MCF 10A (cell line): ENCODE measurements at regions not wholly inside any gene's neighbourhood (a gene's known extent, or its start where the extent isn't known, plus 50 kb on each side); places are given as distances from the start of the nearest gene placed in this dataset.

Source experiments
- BruUV-seq: library from RNA; stranded (reverse); fragments of 400-500 nt; replicated peaks from 2 replicates; lab custom pipeline; 2021; lab: Mats Ljungman, UMichigan
- CTCF ChIA-PET: fragments of 300-600 bp; sonication (Branson Sonifier 250); formaldehyde crosslinking; extraction: SDS; loops from one replicate; lab custom pipeline; 2021; ENCODE audit warnings: antibody characterized with exemption, inconsistent platforms; lab: Yijun Ruan, JAX
- POLR2A ChIA-PET: fragments of 300-600, 350-650 bp; sonication (Branson Sonifier 250); formaldehyde crosslinking; extraction: SDS; loops from one replicate; lab custom pipeline; 2020; ENCODE audit warnings: antibody characterized with exemption, inconsistent platforms; lab: Yijun Ruan, JAX
- DNase-seq: peaks from one replicate; pipeline ENCODE4 v3.0.0-alpha.2; 2018; ENCODE audit not compliant: unreplicated experiment
- H3K27ac Mint-ChIP-seq: one replicate; pipeline ENCODE4 v1.8.0; 2022; ENCODE audit warnings: mild to moderate bottlenecking, low read depth, mixed read lengths; ENCODE audit not compliant: unreplicated experiment
- H3K27me3 Mint-ChIP-seq: one replicate; pipeline ENCODE4 v1.8.0; 2022; ENCODE audit warnings: mixed read lengths; ENCODE audit not compliant: insufficient read depth, unreplicated experiment
- H3K36me3 Mint-ChIP-seq: one replicate; pipeline ENCODE4 v1.8.0; 2022; ENCODE audit warnings: mild to moderate bottlenecking, moderate library complexity, mixed read lengths; ENCODE audit not compliant: insufficient read depth, unreplicated experiment
- H3K4me1 Mint-ChIP-seq: one replicate; pipeline ENCODE4 v1.8.0; 2022; ENCODE audit warnings: mixed read lengths; ENCODE audit not compliant: insufficient read depth, unreplicated experiment
- H3K4me3 Mint-ChIP-seq: one replicate; pipeline ENCODE4 v1.8.0; 2022; ENCODE audit warnings: mild to moderate bottlenecking, moderate library complexity, mixed read lengths; ENCODE audit not compliant: unreplicated experiment
- H3K9me3 Mint-ChIP-seq: one replicate; pipeline ENCODE4 v1.8.0; 2022; ENCODE audit warnings: mixed read lengths; ENCODE audit not compliant: unreplicated experiment
- intact Hi-C: fragments of 100-400 bp; cut with micrococcal nuclease; formaldehyde crosslinking; loops from 2 replicates; pipeline ENCODE4 v1.14.1; 2022
- TF ChIP-seq, protein P1 (sequence below): fragments of 200-600 bp; IDR thresholded peaks from one replicate; pipeline ENCODE4 v1.8.0; 2022; ENCODE audit warnings: antibody characterized with exemption, mild to moderate bottlenecking; ENCODE audit not compliant: unreplicated experiment

- TF ChIP-seq, protein P1, sequence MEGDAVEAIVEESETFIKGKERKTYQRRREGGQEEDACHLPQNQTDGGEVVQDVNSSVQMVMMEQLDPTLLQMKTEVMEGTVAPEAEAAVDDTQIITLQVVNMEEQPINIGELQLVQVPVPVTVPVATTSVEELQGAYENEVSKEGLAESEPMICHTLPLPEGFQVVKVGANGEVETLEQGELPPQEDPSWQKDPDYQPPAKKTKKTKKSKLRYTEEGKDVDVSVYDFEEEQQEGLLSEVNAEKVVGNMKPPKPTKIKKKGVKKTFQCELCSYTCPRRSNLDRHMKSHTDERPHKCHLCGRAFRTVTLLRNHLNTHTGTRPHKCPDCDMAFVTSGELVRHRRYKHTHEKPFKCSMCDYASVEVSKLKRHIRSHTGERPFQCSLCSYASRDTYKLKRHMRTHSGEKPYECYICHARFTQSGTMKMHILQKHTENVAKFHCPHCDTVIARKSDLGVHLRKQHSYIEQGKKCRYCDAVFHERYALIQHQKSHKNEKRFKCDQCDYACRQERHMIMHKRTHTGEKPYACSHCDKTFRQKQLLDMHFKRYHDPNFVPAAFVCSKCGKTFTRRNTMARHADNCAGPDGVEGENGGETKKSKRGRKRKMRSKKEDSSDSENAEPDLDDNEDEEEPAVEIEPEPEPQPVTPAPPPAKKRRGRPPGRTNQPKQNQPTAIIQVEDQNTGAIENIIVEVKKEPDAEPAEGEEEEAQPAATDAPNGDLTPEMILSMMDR = no peak
- no peak for DNase-seq
- ChIA-PET POLR2A (interaction anchor here (0.6 kb wide), 1 partner anchor 82 kb away, joined by 3 read pairs; no protein-coding TSS in a partner anchor), CTCF (interaction anchor here (0.5 kb wide), 1 partner anchor 48 kb away, joined by 3 read pairs; no protein-coding TSS in a partner anchor)
- Mint-ChIP-seq H3K27ac (no peak overlapping the region), H3K4me3 (no peak overlapping the region), H3K9me3 (no peaks in the 10 kb centered on the region), H3K4me1 (no peaks in the 10 kb centered on the region), H3K36me3 (no peaks in the 10 kb centered on the region), H3K27me3 (no peaks in the 10 kb centered on the region)
- BruUV-seq = no TSS peak
- intact Hi-C loops = no loop called here
Observed at GRCh38 chr14:42606839-42607238, 1000.2 kb downstream of the LRFN5 start.

DNA sequence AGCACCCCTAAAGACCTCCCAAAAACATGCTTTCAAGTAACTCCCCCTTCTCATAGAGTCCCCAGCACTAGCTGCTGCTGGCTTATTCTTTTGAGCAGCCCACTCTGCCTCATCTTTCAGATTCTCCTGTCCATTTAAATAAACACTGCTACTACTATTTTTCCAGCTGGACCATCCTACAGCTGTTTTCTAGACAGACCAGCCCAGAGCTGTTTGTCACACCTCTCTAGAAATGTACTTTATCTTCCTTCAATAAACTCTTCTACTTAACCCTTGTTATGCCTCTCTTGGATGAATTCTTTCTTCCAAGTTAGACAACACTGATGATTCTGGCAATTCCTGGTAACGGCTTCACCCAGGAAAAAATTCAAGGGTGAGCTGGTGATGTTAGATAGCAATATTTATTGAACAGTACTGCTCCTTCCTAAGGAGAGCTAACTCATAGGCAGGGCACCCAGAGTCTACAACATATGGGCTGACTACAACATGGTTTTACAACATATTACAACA, 995.7 kb downstream of the LRFN5 start:
- CTCF ChIA-PET = interaction anchor here (0.7 kb wide), 1 partner anchor 198 kb away, joined by 3 read pairs; no protein-coding TSS in a partner anchor
- Mint-ChIP-seq H3K36me3 (no peaks in the 10 kb centered on the region), H3K27ac (no peak overlapping the region), H3K27me3 (no peaks in the 10 kb centered on the region), H3K4me3 (no peak overlapping the region), H3K9me3 (no peaks in the 10 kb centered on the region), H3K4me1 (no peaks in the 10 kb centered on the region)
- BruUV-seq = no TSS peak
- TF ChIP-seq, protein P1 = no peak
- intact Hi-C loops = no loop called here
- POLR2A ChIA-PET = no interaction called here
- DNase-seq = no peak

DNA sequence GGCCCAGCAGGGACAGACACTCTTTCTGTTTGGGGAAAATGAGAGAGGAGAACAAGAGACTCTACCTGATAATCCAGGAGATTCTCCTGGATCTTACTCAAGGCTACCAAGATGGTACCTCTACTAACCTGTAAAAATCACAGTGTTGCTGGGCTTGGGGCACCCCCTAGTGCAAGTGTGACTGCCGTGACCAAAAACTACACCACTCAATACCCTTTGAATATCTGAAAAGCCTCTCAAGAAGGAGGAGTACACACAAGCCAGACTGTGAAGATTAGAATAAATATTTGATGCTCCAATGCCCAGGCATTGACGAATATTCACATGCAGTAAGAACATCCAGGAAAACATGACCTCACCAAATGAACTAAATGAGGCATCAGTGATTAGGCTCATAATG, 965.4 kb downstream of the LRFN5 start:
- POLR2A ChIA-PET = no interaction called here
- no peak overlapping the region for H3K4me3 Mint-ChIP-seq
- no peaks in the 10 kb centered on the region for H3K27me3 Mint-ChIP-seq
- no peak for DNase-seq
- CTCF ChIA-PET = interaction anchor here (0.6 kb wide), 1 partner anchor 67 kb away, joined by 3 read pairs; no protein-coding TSS in a partner anchor
- no peak overlapping the region for H3K27ac Mint-ChIP-seq
- no TSS peak for BruUV-seq
- peaks cover 29% of the 10 kb centered on the region for H3K9me3 Mint-ChIP-seq
- H3K4me1 Mint-ChIP-seq = no peaks in the 10 kb centered on the region
- intact Hi-C loops = no loop called here
- TF ChIP-seq, protein P1 = no peak
- no peaks in the 10 kb centered on the region for H3K36me3 Mint-ChIP-seq

GRCh38 chr14:42569227-42569626, 962.6 kb downstream of the LRFN5 start:
- TF ChIP-seq, protein P1 = no peak
- Mint-ChIP-seq H3K9me3 (peaks cover 10% of the 10 kb centered on the region), H3K36me3 (no peaks in the 10 kb centered on the region), H3K4me3 (no peak overlapping the region), H3K4me1 (no peaks in the 10 kb centered on the region), H3K27me3 (no peaks in the 10 kb centered on the region), H3K27ac (no peak overlapping the region)
- BruUV-seq = no TSS peak
- POLR2A ChIA-PET = no interaction called here
- intact Hi-C loops = no loop called here
- CTCF ChIA-PET = no interaction called here
- DNase-seq = no peak
